GM13976 (cell line): ENCODE measurements at regions not wholly inside any gene's neighbourhood (a gene's known extent, or its start where the extent isn't known, plus 50 kb on each side); places are given as distances from the start of the nearest gene placed in this dataset.

Experiments used
- DNase-seq: peaks from one replicate; pipeline ENCODE4 v3.0.0; 2012; ENCODE audit warnings: low spot score
- CTCF ChIP-seq: IDR thresholded peaks from 2 replicates; pipeline ENCODE4 v1.5.1; 2012; ENCODE audit warnings: borderline replicate concordance, mild to moderate bottlenecking; ENCODE audit not compliant: insufficient read depth; ENCODE audit errors: extremely low read depth, missing control alignments, control extremely low read depth
- in situ Hi-C: fragments of 300-500 bp; cut with MboI; formaldehyde crosslinking; loops from one replicate; pipeline ENCODE4 v1.12.0; 2022; ENCODE audit warnings: low sequenced_read_pairs, mixed read lengths, inconsistent platforms; ENCODE audit not compliant: unreplicated experiment

- in situ Hi-C loops = loop anchor here (10.0 to 25.0 kb wide), 2 partner anchors 553 to 1021 kb away; partner anchors contain the start of gene IGFBP5
- no peak for TF ChIP-seq CTCF
- DNase-seq = no peak
These were observed 287.3 kb downstream of the TNS1 start for GRCh38 chr2:217715484-217715883.

- in situ Hi-C loops = loop anchor here (10.0 to 25.0 kb wide), 2 partner anchors 552 to 1020 kb away; partner anchors contain the start of gene IGFBP5
- no peak for TF ChIP-seq CTCF
- DNase-seq = no peak
These were observed 288.5 kb downstream of the TNS1 start for GRCh38 chr2:217714287-217714751.

DNA sequence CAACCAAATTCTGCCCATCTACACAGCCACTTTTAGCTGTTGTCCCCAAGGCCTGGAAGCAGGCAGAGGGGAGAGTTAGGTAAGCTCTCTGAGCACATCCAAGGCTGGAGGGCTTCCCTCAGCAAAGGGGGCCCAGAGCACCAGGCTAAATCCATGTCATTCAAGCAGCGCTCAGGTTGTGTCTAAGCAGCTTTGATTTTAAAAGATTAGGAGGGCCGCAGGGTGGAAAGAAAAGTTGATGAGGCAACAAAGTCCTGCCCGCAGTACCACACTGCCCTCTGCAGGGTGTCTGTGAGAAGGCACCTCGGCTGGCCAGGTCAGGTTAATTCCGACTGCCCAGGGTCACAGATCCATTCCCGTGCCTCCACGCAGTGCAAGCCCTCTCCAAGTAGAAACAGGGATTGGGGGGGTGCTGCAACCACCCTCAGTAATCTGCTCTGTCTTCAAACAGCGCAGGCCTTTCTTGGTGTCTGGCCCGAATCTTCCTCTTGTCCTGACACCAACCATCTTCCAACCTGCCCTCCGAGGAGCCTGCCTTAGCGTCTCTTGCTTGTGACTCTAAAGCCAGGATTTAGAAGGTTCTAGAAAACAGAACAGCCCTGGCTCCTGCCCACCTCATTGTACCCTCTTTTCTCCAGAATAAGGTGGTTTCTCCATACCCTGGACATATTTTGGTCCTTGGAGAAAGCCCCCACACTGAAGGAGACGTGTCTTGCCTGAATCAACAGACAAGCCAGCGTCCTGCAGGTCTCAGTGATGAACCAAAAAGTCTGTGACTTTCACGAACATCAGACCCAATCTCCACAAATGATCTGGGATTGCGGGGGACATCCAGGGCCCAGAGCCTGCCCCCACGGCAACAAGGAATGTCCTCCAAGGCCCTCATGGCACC, 289.2 kb downstream of the TNS1 start:
- in situ Hi-C loops = loop anchor here (10.0 to 25.0 kb wide), 2 partner anchors 551 to 1019 kb away; partner anchors contain the start of gene IGFBP5
- peak; percentile 79 for DNase-seq
- TF ChIP-seq CTCF = peak; percentile 88

GRCh38 chr2:217712431-217712830, 290.4 kb downstream of the TNS1 start:
- DNase-seq = no peak
- in situ Hi-C loops = loop anchor here (10.0 to 25.0 kb wide), 2 partner anchors 550 to 1018 kb away; partner anchors contain the start of gene IGFBP5
- TF ChIP-seq CTCF = no peak

GRCh38 chr2:217711188-217711587, 291.6 kb downstream of the TNS1 start:
- in situ Hi-C loops = loop anchor here (10.0 to 25.0 kb wide), 2 partner anchors 549 to 1016 kb away; partner anchors contain the start of gene IGFBP5
- DNase-seq = no peak
- TF ChIP-seq CTCF = no peak

DNA sequence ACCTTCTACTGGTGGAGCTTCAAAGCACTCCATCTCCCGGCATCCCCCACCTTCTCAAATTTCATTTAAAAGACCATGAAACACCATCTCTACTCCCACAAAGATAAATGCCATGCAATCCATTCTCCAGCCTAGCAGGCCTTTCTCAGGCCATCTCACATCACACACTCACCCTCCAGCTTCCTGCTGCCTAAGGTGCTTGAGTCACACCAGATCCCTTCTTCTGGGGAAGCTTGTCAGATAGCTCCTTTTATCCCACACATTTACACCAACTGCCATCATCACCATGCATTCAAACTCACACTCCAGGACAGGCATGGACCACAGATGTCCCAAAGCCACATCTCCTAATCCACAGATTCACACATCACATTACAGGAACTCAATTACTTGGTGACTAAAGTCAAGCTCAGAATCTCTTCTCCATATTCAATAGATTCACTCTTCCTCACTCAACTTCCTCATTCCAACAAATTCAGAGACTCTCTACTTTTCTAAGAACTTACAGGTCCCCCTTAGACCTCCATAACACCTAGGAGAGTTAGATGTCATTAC, 292.5 kb downstream of the TNS1 start:
- no peak for DNase-seq
- in situ Hi-C loops = loop anchor here (10.0 to 25.0 kb wide), 2 partner anchors 548 to 1015 kb away; partner anchors contain the start of gene IGFBP5
- TF ChIP-seq CTCF = no peak
